Fibroblast of the aortic adventitia (primary cell): ENCODE measurements at regions not wholly inside any gene's neighbourhood (a gene's known extent, or its start where the extent isn't known, plus 50 kb on each side); places are given as distances from the start of the nearest gene placed in this dataset.

Source experiments
- DNase-seq: peaks from one replicate; pipeline ENCODE4 v3.0.0-alpha.2; 2010; ENCODE audit warnings: low read depth
- H3K4me3 ChIP-seq: 2 replicates; pipeline ENCODE4 v1.5.1; 2011; ENCODE audit warnings: low read depth, mild to moderate bottlenecking, control low read depth, low read length, moderate library complexity
- CTCF ChIP-seq: IDR thresholded peaks from 2 replicates; pipeline ENCODE4 v1.5.1; 2011; ENCODE audit warnings: mild to moderate bottlenecking, low read length, control low read depth, inconsistent platforms; ENCODE audit not compliant: insufficient read depth

- H3K4me3 ChIP-seq = no peak overlapping the region
- no peak for TF ChIP-seq CTCF
- no peak for DNase-seq
Measured at GRCh38 chr3:150068440-150069153, 97.9 kb upstream of the PFN2 start.

GRCh38 chr3:150067561-150067960 lies 96.9 kb upstream of the PFN2 start:
- DNase-seq = no peak
- no peak overlapping the region for H3K4me3 ChIP-seq
- TF ChIP-seq CTCF = no peak

GRCh38 chr3:150064971-150065370 lies 94.3 kb upstream of the PFN2 start:
- no peak for TF ChIP-seq CTCF
- no peak overlapping the region for H3K4me3 ChIP-seq
- DNase-seq = no peak

- no peak for TF ChIP-seq CTCF
- no peak overlapping the region for H3K4me3 ChIP-seq
- no peak for DNase-seq
Measured at GRCh38 chr3:150063237-150063636, 92.5 kb upstream of the PFN2 start.

- peak overlapping the region; percentile 44 for H3K4me3 ChIP-seq
- TF ChIP-seq CTCF = no peak
- peak; percentile 88 for DNase-seq
Measured at GRCh38 chr3:150062492-150062891, 91.8 kb upstream of the PFN2 start.

- TF ChIP-seq CTCF = no peak
- DNase-seq = no peak
- H3K4me3 ChIP-seq = no peak overlapping the region
Measured at GRCh38 chr3:150061288-150062024, 90.8 kb upstream of the PFN2 start.
